ENCODE measurements at regions not wholly inside any gene's neighbourhood (a gene's known extent, or its start where the extent isn't known, plus 50 kb on each side); places are given as distances from the start of the nearest gene placed in this dataset.

- H3K4me3 ChIP-seq (ENCODE audit: low read length): no peak overlapping the region
- H3K27me3 ChIP-seq (ENCODE audit: insufficient read depth, low read length): no peaks in the 10 kb centered on the region
- no peaks in the 10 kb centered on the region for H3K9me3 ChIP-seq (ENCODE audit: low read depth, low read length)
- no peaks in the 10 kb centered on the region for H3K4me1 ChIP-seq (ENCODE audit: insufficient read depth, low read length)
These were observed 114.6 kb upstream of the HSF2 start for GRCh38 chr6:122284848-122285247.

- H3K27me3 ChIP-seq (ENCODE audit: insufficient read depth, low read length): no peaks in the 10 kb centered on the region
- H3K9me3 ChIP-seq (ENCODE audit: low read depth, low read length): no peaks in the 10 kb centered on the region
- H3K4me3 ChIP-seq (ENCODE audit: low read length): no peak overlapping the region
- H3K4me1 ChIP-seq (ENCODE audit: insufficient read depth, low read length): no peaks in the 10 kb centered on the region
These were observed 114.0 kb upstream of the HSF2 start for GRCh38 chr6:122285292-122285913.

- no peak overlapping the region for H3K4me3 ChIP-seq (ENCODE audit: low read length)
- no peaks in the 10 kb centered on the region for H3K9me3 ChIP-seq (ENCODE audit: low read depth, low read length)
- no peaks in the 10 kb centered on the region for H3K27me3 ChIP-seq (ENCODE audit: insufficient read depth, low read length)
- no peaks in the 10 kb centered on the region for H3K4me1 ChIP-seq (ENCODE audit: insufficient read depth, low read length)
These were observed 112.9 kb upstream of the HSF2 start for GRCh38 chr6:122286512-122286911.

GRCh38 chr6:122289762-122290539, 109.5 kb upstream of the HSF2 start:
- no peaks in the 10 kb centered on the region for H3K27me3 ChIP-seq (ENCODE audit: insufficient read depth, low read length)
- no peak overlapping the region for H3K4me3 ChIP-seq (ENCODE audit: low read length)
- no peaks in the 10 kb centered on the region for H3K4me1 ChIP-seq (ENCODE audit: insufficient read depth, low read length)
- H3K9me3 ChIP-seq (ENCODE audit: low read depth, low read length): no peaks in the 10 kb centered on the region

- Histone ChIP-seq H3K27me3 (ENCODE audit: insufficient read depth, low read length) (no peaks in the 10 kb centered on the region), H3K4me1 (ENCODE audit: insufficient read depth, low read length) (no peaks in the 10 kb centered on the region), H3K4me3 (ENCODE audit: low read length) (no peak overlapping the region), H3K9me3 (ENCODE audit: low read depth, low read length) (no peaks in the 10 kb centered on the region)
These were observed 102.4 kb upstream of the HSF2 start for GRCh38 chr6:122297010-122297409.

GRCh38 chr6:122302067-122302466, 97.4 kb upstream of the HSF2 start:
- Histone ChIP-seq H3K9me3 (ENCODE audit: low read depth, low read length) (no peaks in the 10 kb centered on the region), H3K4me1 (ENCODE audit: insufficient read depth, low read length) (no peaks in the 10 kb centered on the region), H3K4me3 (ENCODE audit: low read length) (no peak overlapping the region), H3K27me3 (ENCODE audit: insufficient read depth, low read length) (no peaks in the 10 kb centered on the region)

GRCh38 chr6:122307577-122307976, 91.9 kb upstream of the HSF2 start:
- H3K4me1 ChIP-seq (ENCODE audit: insufficient read depth, low read length): no peaks in the 10 kb centered on the region
- H3K9me3 ChIP-seq (ENCODE audit: low read depth, low read length): no peaks in the 10 kb centered on the region
- H3K27me3 ChIP-seq (ENCODE audit: insufficient read depth, low read length): no peaks in the 10 kb centered on the region
- H3K4me3 ChIP-seq (ENCODE audit: low read length): no peak overlapping the region

GRCh38 chr6:122308074-122308473, 91.4 kb upstream of the HSF2 start:
- Histone ChIP-seq H3K4me1 (ENCODE audit: insufficient read depth, low read length) (no peaks in the 10 kb centered on the region), H3K9me3 (ENCODE audit: low read depth, low read length) (no peaks in the 10 kb centered on the region), H3K27me3 (ENCODE audit: insufficient read depth, low read length) (no peaks in the 10 kb centered on the region), H3K4me3 (ENCODE audit: low read length) (no peak overlapping the region)

GRCh38 chr6:122315842-122316241, 83.6 kb upstream of the HSF2 start:
- Histone ChIP-seq H3K27me3 (ENCODE audit: insufficient read depth, low read length) (no peaks in the 10 kb centered on the region), H3K9me3 (ENCODE audit: low read depth, low read length) (no peaks in the 10 kb centered on the region), H3K4me3 (ENCODE audit: low read length) (no peak overlapping the region), H3K4me1 (ENCODE audit: insufficient read depth, low read length) (no peaks in the 10 kb centered on the region)

GRCh38 chr6:122322824-122323223, 76.6 kb upstream of the HSF2 start:
- peak overlapping the region; percentile 28 for H3K4me3 ChIP-seq (ENCODE audit: low read length)
- H3K9me3 ChIP-seq (ENCODE audit: low read depth, low read length): no peaks in the 10 kb centered on the region
- H3K27me3 ChIP-seq (ENCODE audit: insufficient read depth, low read length): peaks cover 3% of the 10 kb centered on the region
- H3K4me1 ChIP-seq (ENCODE audit: insufficient read depth, low read length): peaks cover 10% of the 10 kb centered on the region

- H3K4me1 ChIP-seq (ENCODE audit: insufficient read depth, low read length): peaks cover 10% of the 10 kb centered on the region
These were observed 76.1 kb upstream of the HSF2 start for GRCh38 chr6:122323361-122323760.

GRCh38 chr6:122330315-122330714, 69.1 kb upstream of the HSF2 start:
- no peak overlapping the region for H3K4me3 ChIP-seq (ENCODE audit: low read length)
- H3K4me1 ChIP-seq (ENCODE audit: insufficient read depth, low read length): no peaks in the 10 kb centered on the region
- H3K27me3 ChIP-seq (ENCODE audit: insufficient read depth, low read length): peaks cover 3% of the 10 kb centered on the region
- H3K9me3 ChIP-seq (ENCODE audit: low read depth, low read length): no peaks in the 10 kb centered on the region

More at GRCh38 chr6:122323361-122323760, 76.1 kb upstream of the HSF2 start:
- Histone ChIP-seq H3K9me3 (ENCODE audit: low read depth, low read length) (no peaks in the 10 kb centered on the region), H3K27me3 (ENCODE audit: insufficient read depth, low read length) (peaks cover 3% of the 10 kb centered on the region), H3K4me3 (ENCODE audit: low read length) (peak overlapping the region; percentile 28)

- no peaks in the 10 kb centered on the region for H3K9me3 ChIP-seq (ENCODE audit: low read depth, low read length)
These were observed 61.8 kb upstream of the HSF2 start for GRCh38 chr6:122337645-122338044.

GRCh38 chr6:122339661-122340060, 59.8 kb upstream of the HSF2 start:
- Histone ChIP-seq H3K9me3 (ENCODE audit: low read depth, low read length) (no peaks in the 10 kb centered on the region), H3K4me1 (ENCODE audit: insufficient read depth, low read length) (no peaks in the 10 kb centered on the region)

More at GRCh38 chr6:122337645-122338044, 61.8 kb upstream of the HSF2 start:
- Histone ChIP-seq H3K4me1 (ENCODE audit: insufficient read depth, low read length) (no peaks in the 10 kb centered on the region), H3K4me3 (ENCODE audit: low read length) (no peak overlapping the region), H3K27me3 (ENCODE audit: insufficient read depth, low read length) (no peaks in the 10 kb centered on the region)

GRCh38 chr6:122347280-122347679, 52.2 kb upstream of the HSF2 start:
- H3K27me3 ChIP-seq (ENCODE audit: insufficient read depth, low read length): no peaks in the 10 kb centered on the region
- H3K9me3 ChIP-seq (ENCODE audit: low read depth, low read length): no peaks in the 10 kb centered on the region
- no peak overlapping the region for H3K4me3 ChIP-seq (ENCODE audit: low read length)
- no peaks in the 10 kb centered on the region for H3K4me1 ChIP-seq (ENCODE audit: insufficient read depth, low read length)

More at GRCh38 chr6:122339661-122340060, 59.8 kb upstream of the HSF2 start:
- H3K4me3 ChIP-seq (ENCODE audit: low read length): no peak overlapping the region
- no peaks in the 10 kb centered on the region for H3K27me3 ChIP-seq (ENCODE audit: insufficient read depth, low read length)

- Histone ChIP-seq H3K4me1 (ENCODE audit: insufficient read depth, low read length) (no peaks in the 10 kb centered on the region), H3K9me3 (ENCODE audit: low read depth, low read length) (no peaks in the 10 kb centered on the region), H3K4me3 (ENCODE audit: low read length) (no peak overlapping the region), H3K27me3 (ENCODE audit: insufficient read depth, low read length) (no peaks in the 10 kb centered on the region)
These were observed 51.7 kb upstream of the HSF2 start for GRCh38 chr6:122347751-122348150.
